K562 (cell line): ENCODE measurements at regions not wholly inside any gene's neighbourhood (a gene's known extent, or its start where the extent isn't known, plus 50 kb on each side); places are given as distances from the start of the nearest gene placed in this dataset.

Source experiments
- ATAC-seq: fragments of 200-7000 bp; cut with Tn5 transposase; 3 replicates; pipeline ENCODE4 v1.9.1; 2020; ENCODE audit warnings: moderate library complexity
- BruUV-seq: library from RNA; stranded (reverse); fragments of 400-500 nt; replicated peaks from 2 replicates; lab custom pipeline; 2021; lab: Mats Ljungman, UMichigan
- CTCF ChIA-PET: fragments of 300-600 bp; formaldehyde crosslinking; extraction: SDS; loops from one replicate; lab custom pipeline; 2021; ENCODE audit warnings: low intra/inter-chr PET ratio; lab: Yijun Ruan, JAX
- POLR2A ChIA-PET: fragments of 300-600, 350-650 bp; sonication (Branson Sonifier 250); formaldehyde crosslinking; extraction: SDS; loops from one replicate; lab custom pipeline; 2021; ENCODE audit warnings: antibody characterized with exemption, inconsistent platforms; lab: Yijun Ruan, JAX
- DNase-seq, 4 experiments: peaks; one replicate each; pipeline versions ENCODE4 v3.0.0 to v3.0.0-alpha.2; 2011 to 2018; ENCODE audit warnings: low spot score in 3 of 4, mixed read lengths in 3 of 4; ENCODE audit errors: extremely low read depth in 1 of 4
- FAIRE-seq: peaks from 2 replicates; lab custom pipeline; 2011; peaks lifted over from hg19 to GRCh38; lab: Jason Lieb, UNC
- H2AFZ ChIP-seq: 2 replicates; pipeline ENCODE4 v1.6.0; 2011; ENCODE audit warnings: low read depth, low read length, control low read depth, inconsistent platforms
- H3K27ac ChIP-seq: fragments of 200-600 bp; 3 replicates; pipeline ENCODE4 v1.8.0; 2011; ENCODE audit warnings: low read depth, mild to moderate bottlenecking, control low read depth, inconsistent platforms, low read length, moderate library complexity, mixed read lengths; ENCODE audit errors: extremely low read depth
- H3K27me3 ChIP-seq, 2 experiments: fragments of 300-600 bp in 1 of 2; 2 replicates in 1 of 2; 3 replicates in 1 of 2; pipeline versions ENCODE4 v1.6.0 to v1.8.0; 2011; ENCODE audit warnings: inconsistent platforms in 2 of 2, low read length in 2 of 2, mild to moderate bottlenecking in 1 of 2, mixed read lengths in 1 of 2, moderate library complexity in 1 of 2; ENCODE audit not compliant: control insufficient read depth in 2 of 2, insufficient read depth in 2 of 2
- H3K36me3 ChIP-seq: fragments of 300-600 bp; 3 replicates; pipeline ENCODE4 v1.8.0; 2011; ENCODE audit warnings: mild to moderate bottlenecking, low read length, inconsistent platforms; ENCODE audit not compliant: control insufficient read depth, insufficient read depth
- H3K4me1 ChIP-seq, 2 experiments: fragments of 200-600 bp in 1 of 2; replicated peaks in 1 of 2; 2 replicates in 1 of 2; 3 replicates in 1 of 2; pipeline versions ENCODE4 v1.5.1 to v1.8.0; 2011; ENCODE audit warnings: inconsistent platforms in 2 of 2, low read length in 2 of 2, mild to moderate bottlenecking in 1 of 2, mixed read lengths in 1 of 2, moderate library complexity in 1 of 2; ENCODE audit not compliant: control insufficient read depth in 2 of 2, insufficient read depth in 2 of 2
- H3K4me2 ChIP-seq: 2 replicates; pipeline ENCODE4 v1.6.1; 2011; ENCODE audit warnings: low read length, control low read depth, inconsistent platforms, mixed read lengths; ENCODE audit not compliant: insufficient read depth
- H3K4me3 ChIP-seq: fragments of 200-600 bp; sonication (generic), shearing (Covaris generic); 2 replicates; pipeline ENCODE4 v1.5.1; 2016; ENCODE audit warnings: control low read depth, inconsistent platforms
- H3K79me2 ChIP-seq: fragments of 200-600 bp; 3 replicates; pipeline ENCODE4 v1.8.0; 2011; ENCODE audit warnings: low read length, inconsistent platforms; ENCODE audit not compliant: control insufficient read depth, insufficient read depth
- H3K9ac ChIP-seq, 2 experiments: 2 replicates each; pipeline versions ENCODE4 v1.6.0 to v1.6.1; 2011; ENCODE audit warnings: low read depth in 2 of 2, low read length in 2 of 2, control low read depth in 1 of 2, inconsistent platforms in 1 of 2, mild to moderate bottlenecking in 1 of 2, mixed read lengths in 1 of 2; ENCODE audit not compliant: insufficient read depth in 1 of 2
- H3K9me1 ChIP-seq: one replicate; pipeline ENCODE4 v1.6.0; 2011; ENCODE audit warnings: inconsistent platforms, mild to moderate bottlenecking, low read length, moderate library complexity; ENCODE audit not compliant: control insufficient read depth, insufficient read depth
- H3K9me3 ChIP-seq: replicated peaks from 2 replicates; pipeline ENCODE4 v1.5.1; 2011; ENCODE audit warnings: low read depth, low read length, inconsistent platforms; ENCODE audit not compliant: control insufficient read depth, insufficient read depth
- H4K20me1 ChIP-seq: replicated peaks from 2 replicates; pipeline ENCODE4 v1.6.1; 2011; ENCODE audit warnings: low read length, inconsistent platforms, mixed read lengths; ENCODE audit not compliant: control insufficient read depth, insufficient read depth
- ARID3B ChIP-seq: fragments of 250-450 bp; sonication (Bioruptor Pico); IDR thresholded peaks from 2 replicates; pipeline ENCODE4 v1.4.0; 2020; ENCODE audit warnings: borderline replicate concordance
- BRF1 ChIP-seq: IDR thresholded peaks from 3 replicates; pipeline ENCODE4 v1.6.1; 2011; ENCODE audit warnings: borderline replicate concordance, mild to moderate bottlenecking; ENCODE audit not compliant: insufficient read length; ENCODE audit errors: extremely low read depth
- EHMT2 ChIP-seq: fragments of 450-650 bp; IDR thresholded peaks from 2 replicates; pipeline ENCODE4 v1.6.1; 2018; ENCODE audit warnings: antibody characterized with exemption
- ERF ChIP-seq: fragments of 450-650 bp; formaldehyde crosslinking; IDR thresholded peaks from 2 replicates; pipeline ENCODE4 v1.4.0; 2020; ENCODE audit warnings: mild to moderate bottlenecking, mixed read lengths
- HNRNPH1 ChIP-seq: fragments of 200-400 bp; formaldehyde crosslinking; optimal IDR thresholded peaks from 2 replicates; pipeline ENCODE3; 2017; ENCODE audit warnings: low read depth, mild to moderate bottlenecking, low read length, moderate library complexity
- MECOM ChIP-seq: fragments of 250-450 bp; sonication (Bioruptor Pico); IDR thresholded peaks from 2 replicates; pipeline ENCODE4 v1.8.0; 2022; ENCODE audit warnings: inconsistent platforms
- PCBP2 ChIP-seq: fragments of 200-400 bp; formaldehyde crosslinking; IDR thresholded peaks from 2 replicates; pipeline ENCODE4 v1.6.1; 2018; ENCODE audit warnings: low read length, low read depth, mild to moderate bottlenecking, moderate library complexity; ENCODE audit not compliant: poor library complexity, severe bottlenecking
- PTRF ChIP-seq: fragments of 450-650 bp; IDR thresholded peaks from 2 replicates; pipeline ENCODE4 v1.6.1; 2016; ENCODE audit warnings: mild to moderate bottlenecking, missing genetic modification characterization, missing compliant biosample characterization
- SNRNP70 ChIP-seq: fragments of 200-400 bp; formaldehyde crosslinking; optimal IDR thresholded peaks from 2 replicates; pipeline ENCODE3; 2017; ENCODE audit warnings: low read depth, low read length
- SREBF1 ChIP-seq: fragments of 150-350 bp; IDR thresholded peaks from 2 replicates; pipeline ENCODE4 v1.6.1; 2014; ENCODE audit warnings: antibody characterized with exemption, low read depth, low read length, borderline replicate concordance
- TFE3 ChIP-seq: fragments of 450-650 bp; formaldehyde crosslinking; IDR thresholded peaks from 2 replicates; pipeline ENCODE4 v1.4.0; 2020; ENCODE audit warnings: mild to moderate bottlenecking, mixed read lengths
- ZBTB8A ChIP-seq: fragments of 450-650 bp; IDR thresholded peaks from 2 replicates; pipeline ENCODE4 v1.6.1; 2018; ENCODE audit warnings: mild to moderate bottlenecking, moderate library complexity; ENCODE audit not compliant: partially characterized antibody
- ZNF699 ChIP-seq: fragments of 250-450 bp; sonication (Bioruptor Pico); IDR thresholded peaks from 2 replicates; pipeline ENCODE4 v1.8.0; 2021; ENCODE audit warnings: mild to moderate bottlenecking, moderate library complexity; ENCODE audit not compliant: insufficient replicate concordance
- WGBS: fragments of 100-300 bp; shearing (Covaris generic); methylation state at CpG from one replicate; pipeline ENCODE4 v1.1.6; 2016; ENCODE audit warnings: low coverage, mixed read lengths; ENCODE audit not compliant: insufficient coverage; ENCODE audit errors: missing lambda C conversion rate; 5-methylcytosine and 5-hydroxymethylcytosine counted together
- in situ Hi-C: fragments of 300-500 bp; cut with MboI; formaldehyde crosslinking; loops from 4 replicates; pipeline ENCODE4 v1.15.0; 2018; ENCODE audit warnings: inconsistent platforms, mixed read lengths
- intact Hi-C: fragments of 100-400 bp; cut with micrococcal nuclease; formaldehyde crosslinking; loops from 2 replicates; pipeline ENCODE4 v1.14.2; 2022

- H3K4me2 ChIP-seq: no peak overlapping the region
- no peaks in the 10 kb centered on the region for H3K27me3 ChIP-seq
- no peak overlapping the region for H3K27ac ChIP-seq
- DNase-seq: no peak
- ChIA-PET CTCF (no interaction called here), POLR2A (interaction anchor here (0.6 kb wide), 1 partner anchor 265 kb away, joined by 3 read pairs; no protein-coding TSS in a partner anchor)
- no peak overlapping the region for H3K9ac ChIP-seq
- no peak for TF ChIP-seq EHMT2
- TF ChIP-seq HNRNPH1: no peak
- no peaks in the 10 kb centered on the region for H4K20me1 ChIP-seq
- no peak for ATAC-seq
- no TSS peak for BruUV-seq
- no peak overlapping the region for H2AFZ ChIP-seq
- no peak for FAIRE-seq
- H3K79me2 ChIP-seq: no peaks in the 10 kb centered on the region
- no peak overlapping the region for H3K4me3 ChIP-seq
- no peaks in the 10 kb centered on the region for H3K4me1 ChIP-seq
- no peaks in the 10 kb centered on the region for H3K9me3 ChIP-seq
- H3K9me1 ChIP-seq: no peaks in the 10 kb centered on the region
- no peaks in the 10 kb centered on the region for H3K36me3 ChIP-seq
- intact Hi-C loops (no loop called here), in situ Hi-C loops (no loop called here)
These were observed 614.0 kb downstream of the ETNK1 start for GRCh38 chr12:23238957-23239356.

GRCh38 chr12:23245186-23245585, 620.2 kb downstream of the ETNK1 start:
- POLR2A ChIA-PET: no interaction called here
- TF ChIP-seq ZNF699 (CRISPR knock-in tag) (no peak), BRF1 (no peak), ZBTB8A (no peak), SNRNP70 (no peak), PTRF (tag) (no peak), ARID3B (CRISPR knock-in tag) (no peak), PCBP2 (no peak), ERF (CRISPR knock-in tag) (no peak), SREBF1 (no peak), MECOM (CRISPR knock-in tag) (no peak), TFE3 (CRISPR knock-in tag) (no peak)

More at GRCh38 chr12:23245186-23245585, 620.2 kb downstream of the ETNK1 start:
- Histone ChIP-seq H3K79me2 (no peaks in the 10 kb centered on the region), H3K36me3 (no peaks in the 10 kb centered on the region), H3K27ac (no peak overlapping the region), H3K9me1 (no peaks in the 10 kb centered on the region), H3K4me3 (no peak overlapping the region), H3K4me2 (no peak overlapping the region), H3K9me3 (no peaks in the 10 kb centered on the region), H3K27me3 (no peaks in the 10 kb centered on the region), H3K4me1 (no peaks in the 10 kb centered on the region), H3K9ac (no peak overlapping the region), H2AFZ (no peak overlapping the region), H4K20me1 (no peaks in the 10 kb centered on the region)
- WGBS: 57% methylated on average over 1 of the region's 2 CpGs
- DNase-seq (no peak), ATAC-seq (no peak), FAIRE-seq (no peak)
- CTCF ChIA-PET: no interaction called here
- BruUV-seq: no TSS peak
- in situ Hi-C loops: no loop called here
- intact Hi-C loops: no loop called here
